Sigmoid colon (tissue), 6 donors: ENCODE measurements at regions not wholly inside any gene's neighbourhood (a gene's known extent, or its start where the extent isn't known, plus 50 kb on each side); places are given as distances from the start of the nearest gene placed in this dataset.

Source experiments
- DNase-seq: peaks from one replicate; pipeline ENCODE4 v3.0.0-alpha.2; 2019
- H3K27ac ChIP-seq, 4 donors: fragments of 200-600 bp; sonication (generic); one replicate each; pipeline ENCODE4 v1.5.1; 2016 to 2019; ENCODE audit warnings: mild to moderate bottlenecking in 1 of 4
- H3K27me3 ChIP-seq, 3 donors: fragments of 200-600 bp; sonication (generic); one replicate each; pipeline ENCODE4 v1.5.1; 2019; ENCODE audit warnings: mild to moderate bottlenecking in 1 of 3
- H3K36me3 ChIP-seq, 4 donors: fragments of 200-600 bp; sonication (generic); one replicate each; pipeline ENCODE4 v1.5.1; 2016 to 2019
- H3K4me1 ChIP-seq, 4 donors: fragments of 200-600 bp; sonication (generic); one replicate each; pipeline ENCODE4 v1.5.1; 2017 to 2019
- H3K4me3 ChIP-seq, 4 donors: fragments of 200-600 bp; sonication (generic); one replicate each; pipeline ENCODE4 v1.5.1; 2017 to 2019; ENCODE audit warnings: mild to moderate bottlenecking in 2 of 4, moderate library complexity in 1 of 4
- H3K9me3 ChIP-seq, 4 donors: fragments of 200-600 bp in 3 of 4; sonication (generic) in 3 of 4; one replicate each; pipeline versions ENCODE4 v1.5.1 to v1.6.1; 2013 to 2019
- CTCF ChIP-seq, 4 experiments: fragments of 450-650 bp in 3 of 4; fragments of 200-600 bp in 1 of 4; IDR thresholded peaks; one replicate each; pipeline ENCODE4 v1.5.1; 2016 to 2019; ENCODE audit warnings: antibody characterized with exemption in 4 of 4, mild to moderate bottlenecking in 3 of 4, moderate library complexity in 2 of 4
- EP300 ChIP-seq, 4 donors: sonication (generic); formaldehyde crosslinking; IDR thresholded peaks; one replicate each; pipeline ENCODE4 v1.6.1; 2017; ENCODE audit warnings: antibody characterized with exemption in 4 of 4
- POLR2A ChIP-seq, 2 donors: fragments of 450-650 bp; IDR thresholded peaks; one replicate each; pipeline ENCODE4 v1.6.1; 2016; ENCODE audit warnings: antibody characterized with exemption in 2 of 2, mild to moderate bottlenecking in 2 of 2, moderate library complexity in 2 of 2
- POLR2AphosphoS5 ChIP-seq, 4 donors: sonication (generic); formaldehyde crosslinking; IDR thresholded peaks; one replicate each; pipeline ENCODE4 v1.6.1; 2017; ENCODE audit warnings: antibody characterized with exemption in 4 of 4
- WGBS, 2 donors: extraction: QIAGEN DNeasy Blood & Tissue Kit; methylation state at CpG; one replicate each; pipeline ENCODE4 v1.1.7; 2013; 5-methylcytosine and 5-hydroxymethylcytosine counted together
- intact Hi-C: fragments of 100-400 bp; cut with DNase I; formaldehyde crosslinking; loops from one replicate; pipeline ENCODE4 v1.15.1; 2023
- donor health status: healthy with polysubstance abuse.
- donor health status: healthy.

GRCh38 chr2:187982668-187983067, 309.0 kb upstream of the GULP1 start:
- no peaks in the 10 kb centered on the region for H3K9me3 ChIP-seq
- no peak for DNase-seq
- TF ChIP-seq POLR2AphosphoS5 (IDR thresholded peaks at IDR 0.05) (no peak), EP300 (IDR thresholded peaks at IDR 0.05) (no peak), CTCF (IDR thresholded peaks at IDR 0.05) (no peak), POLR2A (IDR thresholded peaks at IDR 0.05) (no peak)
- H3K27me3 ChIP-seq: no peaks in the 10 kb centered on the region
- intact Hi-C loops: no loop called here
- H3K4me3 ChIP-seq: no peak overlapping the region
- H3K27ac ChIP-seq: no peak overlapping the region
- peaks cover 0 to 9% (median 0%) of the 10 kb centered on the region in 4 donors for H3K4me1 ChIP-seq
- H3K36me3 ChIP-seq: no peaks in the 10 kb centered on the region
- 22 to 57% methylated on average over 1 of the region's 1 CpG for WGBS, 2 donors

GRCh38 chr2:187985195-187985594, 306.5 kb upstream of the GULP1 start:
- no peak for DNase-seq
- intact Hi-C loops: no loop called here
- H3K4me1 ChIP-seq: peaks cover 0 to 9% (median 0%) of the 10 kb centered on the region in 4 donors
- no peaks in the 10 kb centered on the region for H3K36me3 ChIP-seq
- TF ChIP-seq CTCF (IDR thresholded peaks at IDR 0.05): no peak
- TF ChIP-seq EP300 (IDR thresholded peaks at IDR 0.05): no peak
- no peak for TF ChIP-seq POLR2A (IDR thresholded peaks at IDR 0.05)
- TF ChIP-seq POLR2AphosphoS5 (IDR thresholded peaks at IDR 0.05): no peak
- no peak overlapping the region for H3K27ac ChIP-seq
- H3K4me3 ChIP-seq: no peak overlapping the region
- no peaks in the 10 kb centered on the region for H3K9me3 ChIP-seq
- no peaks in the 10 kb centered on the region for H3K27me3 ChIP-seq
- 68 to 83% methylated on average over 2 of the region's 2 CpGs for WGBS, 2 donors

GRCh38 chr2:187985923-187986322, 305.8 kb upstream of the GULP1 start:
- no peak overlapping the region for H3K27ac ChIP-seq
- no peak overlapping the region for H3K4me3 ChIP-seq
- no peaks in the 10 kb centered on the region for H3K27me3 ChIP-seq
- 65 to 73% methylated on average over 4 of the region's 4 CpGs for WGBS, 2 donors
- H3K9me3 ChIP-seq: no peaks in the 10 kb centered on the region
- peaks cover 0 to 9% (median 0%) of the 10 kb centered on the region in 4 donors for H3K4me1 ChIP-seq
- TF ChIP-seq CTCF (IDR thresholded peaks at IDR 0.05): no peak
- no peak for TF ChIP-seq POLR2A (IDR thresholded peaks at IDR 0.05)
- TF ChIP-seq POLR2AphosphoS5 (IDR thresholded peaks at IDR 0.05): no peak
- TF ChIP-seq EP300 (IDR thresholded peaks at IDR 0.05): no peak
- intact Hi-C loops: no loop called here
- no peak for DNase-seq
- H3K36me3 ChIP-seq: no peaks in the 10 kb centered on the region

GRCh38 chr2:187986390-187987105, 305.1 kb upstream of the GULP1 start:
- DNase-seq: no peak
- Histone ChIP-seq H3K9me3 (no peaks in the 10 kb centered on the region), H3K27ac (no peak overlapping the region), H3K27me3 (no peaks in the 10 kb centered on the region), H3K36me3 (no peaks in the 10 kb centered on the region), H3K4me1 (peaks cover 0 to 9% (median 0%) of the 10 kb centered on the region in 4 donors), H3K4me3 (no peak overlapping the region)
- 83 to 84% methylated on average over 7 of the region's 7 CpGs for WGBS, 2 donors
- intact Hi-C loops: no loop called here
- no peak for TF ChIP-seq EP300 (IDR thresholded peaks at IDR 0.05)
- no peak for TF ChIP-seq POLR2A (IDR thresholded peaks at IDR 0.05)
- no peak for TF ChIP-seq CTCF (IDR thresholded peaks at IDR 0.05)
- TF ChIP-seq POLR2AphosphoS5 (IDR thresholded peaks at IDR 0.05): no peak

- no peaks in the 10 kb centered on the region for H3K36me3 ChIP-seq
- peaks cover 0 to 9% (median 0%) of the 10 kb centered on the region in 4 donors for H3K4me1 ChIP-seq
- no peaks in the 10 kb centered on the region for H3K27me3 ChIP-seq
- no peak overlapping the region for H3K27ac ChIP-seq
- H3K9me3 ChIP-seq: no peaks in the 10 kb centered on the region
- 50 to 69% methylated on average over 6 of the region's 6 CpGs for WGBS, 2 donors
- intact Hi-C loops: no loop called here
- TF ChIP-seq CTCF (IDR thresholded peaks at IDR 0.05) (no peak), EP300 (IDR thresholded peaks at IDR 0.05) (no peak), POLR2AphosphoS5 (IDR thresholded peaks at IDR 0.05) (no peak), POLR2A (IDR thresholded peaks at IDR 0.05) (no peak)
- no peak for DNase-seq
- H3K4me3 ChIP-seq: no peak overlapping the region
Observed at GRCh38 chr2:187988348-187988747, 303.3 kb upstream of the GULP1 start.
